ENCODE measurements at regions not wholly inside any gene's neighbourhood (a gene's known extent, or its start where the extent isn't known, plus 50 kb on each side); places are given as distances from the start of the nearest gene placed in this dataset.
"Not testable (repeated sequence)": the region's sequence is repeated elsewhere in the genome, so short reads cannot be mapped to it uniquely, and the experiment has no call there.

- H2AFZ ChIP-seq: no peak overlapping the region
- 94% methylated on average over 7 of the region's 7 CpGs for WGBS (ENCODE audit: low lambda C conversion rate, missing lambda C conversion rate)
- TF ChIP-seq EZH2 (IDR thresholded peaks at IDR 0.05; ENCODE audit: borderline replicate concordance) (no peak), EZH2phosphoT487 (IDR thresholded peaks at IDR 0.05; ENCODE audit: low read depth, severe bottlenecking, unreplicated experiment) (no peak), CTCF (IDR thresholded peaks at IDR 0.05; ENCODE audit: poor library complexity) (no peak)
Measured at GRCh38 chr4:26056406-26056805, 142.4 kb downstream of the SMIM20 start.

GRCh38 chr4:26057839-26058238, 143.8 kb downstream of the SMIM20 start:
- H3K9me3 ChIP-seq (ENCODE audit: low read depth); H3K9me2 ChIP-seq (replicated peaks; ENCODE audit: insufficient read depth); DNase-seq (ENCODE audit: low spot score); H3K27me3 ChIP-seq; H3K4me2 ChIP-seq; H3K4me3 ChIP-seq; H3K36me3 ChIP-seq (replicated peaks; ENCODE audit: insufficient read depth, low read depth); H3K4me1 ChIP-seq (ENCODE audit: insufficient read depth); H4K20me1 ChIP-seq (ENCODE audit: insufficient read depth, poor library complexity, severe bottlenecking); H3K79me2 ChIP-seq; H2AFZ ChIP-seq; H3K27ac ChIP-seq: not testable (repeated sequence)
- 100% methylated on average over 3 of the region's 3 CpGs for WGBS (ENCODE audit: low lambda C conversion rate, missing lambda C conversion rate)

More at GRCh38 chr4:26056406-26056805, 142.4 kb downstream of the SMIM20 start:
- H3K79me2 ChIP-seq: no peaks in the 10 kb centered on the region
- H3K4me1 ChIP-seq (ENCODE audit: insufficient read depth): peaks cover 5% of the 10 kb centered on the region
- no peak for DNase-seq (ENCODE audit: low spot score)
- H3K36me3 ChIP-seq (replicated peaks; ENCODE audit: insufficient read depth, low read depth): no peaks in the 10 kb centered on the region
- no peak overlapping the region for H3K27ac ChIP-seq
- H4K20me1 ChIP-seq (ENCODE audit: insufficient read depth, poor library complexity, severe bottlenecking): no peaks in the 10 kb centered on the region
- no peaks in the 10 kb centered on the region for H3K9me3 ChIP-seq (ENCODE audit: low read depth)
- H3K4me2 ChIP-seq: no peak overlapping the region
- H3K4me3 ChIP-seq: no peak overlapping the region
- H3K9me2 ChIP-seq (replicated peaks; ENCODE audit: insufficient read depth): no peaks in the 10 kb centered on the region
- H3K27me3 ChIP-seq: no peaks in the 10 kb centered on the region

- H2AFZ ChIP-seq: no peak overlapping the region
- no peak overlapping the region for H3K4me3 ChIP-seq
- 71% methylated on average over 7 of the region's 7 CpGs for WGBS (ENCODE audit: low lambda C conversion rate, missing lambda C conversion rate)
- TF ChIP-seq EZH2phosphoT487 (IDR thresholded peaks at IDR 0.05; ENCODE audit: low read depth, severe bottlenecking, unreplicated experiment) (no peak), EZH2 (IDR thresholded peaks at IDR 0.05; ENCODE audit: borderline replicate concordance) (no peak), CTCF (IDR thresholded peaks at IDR 0.05; ENCODE audit: poor library complexity) (no peak)
- no peaks in the 10 kb centered on the region for H3K79me2 ChIP-seq
- no peaks in the 10 kb centered on the region for H3K36me3 ChIP-seq (replicated peaks; ENCODE audit: insufficient read depth, low read depth)
- H3K27ac ChIP-seq: no peak overlapping the region
- H3K27me3 ChIP-seq: no peaks in the 10 kb centered on the region
- peak; percentile 26 for DNase-seq (ENCODE audit: low spot score)
- H3K9me2 ChIP-seq (replicated peaks; ENCODE audit: insufficient read depth): no peaks in the 10 kb centered on the region
- H3K9me3 ChIP-seq (ENCODE audit: low read depth): no peaks in the 10 kb centered on the region
- peaks cover 5% of the 10 kb centered on the region for H3K4me1 ChIP-seq (ENCODE audit: insufficient read depth)
- H3K4me2 ChIP-seq: no peak overlapping the region
- no peaks in the 10 kb centered on the region for H4K20me1 ChIP-seq (ENCODE audit: insufficient read depth, poor library complexity, severe bottlenecking)
Measured at GRCh38 chr4:26058537-26058936, 144.5 kb downstream of the SMIM20 start.

GRCh38 chr4:26059391-26060154, 145.6 kb downstream of the SMIM20 start:
- Histone ChIP-seq H3K4me1 (ENCODE audit: insufficient read depth) (peaks cover 5% of the 10 kb centered on the region), H3K9me2 (replicated peaks; ENCODE audit: insufficient read depth) (no peaks in the 10 kb centered on the region), H3K4me3 (no peak overlapping the region), H2AFZ (no peak overlapping the region), H3K79me2 (no peaks in the 10 kb centered on the region), H4K20me1 (ENCODE audit: insufficient read depth, poor library complexity, severe bottlenecking) (no peaks in the 10 kb centered on the region), H3K27ac (no peak overlapping the region), H3K4me2 (no peak overlapping the region), H3K9me3 (ENCODE audit: low read depth) (no peaks in the 10 kb centered on the region), H3K36me3 (replicated peaks; ENCODE audit: insufficient read depth, low read depth) (no peaks in the 10 kb centered on the region), H3K27me3 (no peaks in the 10 kb centered on the region)
- no peak for TF ChIP-seq EZH2 (IDR thresholded peaks at IDR 0.05; ENCODE audit: borderline replicate concordance)
- no peak for TF ChIP-seq CTCF (IDR thresholded peaks at IDR 0.05; ENCODE audit: poor library complexity)
- no peak for TF ChIP-seq EZH2phosphoT487 (IDR thresholded peaks at IDR 0.05; ENCODE audit: low read depth, severe bottlenecking, unreplicated experiment)
- WGBS (ENCODE audit: low lambda C conversion rate, missing lambda C conversion rate): 95% methylated on average over 5 of the region's 5 CpGs
- no peak for DNase-seq (ENCODE audit: low spot score)

All from hepatocyte (in vitro differentiated cells).